Calu3 (cell line): ENCODE measurements at regions not wholly inside any gene's neighbourhood (a gene's known extent, or its start where the extent isn't known, plus 50 kb on each side); places are given as distances from the start of the nearest gene placed in this dataset.
"Not testable (repeated sequence)": the region's sequence is repeated elsewhere in the genome, so short reads cannot be mapped to it uniquely, and the experiment has no call there.

ENCODE experiments used
- BruUV-seq: library from RNA; stranded (reverse); fragments of 400-500 nt; replicated peaks from 2 replicates; lab custom pipeline; 2021; lab: Mats Ljungman, UMichigan
- CTCF ChIA-PET: fragments of 300-600 bp; sonication (Branson Sonifier 250); formaldehyde crosslinking; loops from one replicate; lab custom pipeline; 2022; ENCODE audit warnings: antibody characterized with exemption; lab: Charles Lee
- DNase-seq: peaks from one replicate; pipeline ENCODE4 v3.0.0; 2022
- H3K27ac Mint-ChIP-seq: one replicate; pipeline ENCODE4 v1.8.0; 2022; ENCODE audit warnings: mixed read lengths; ENCODE audit not compliant: unreplicated experiment
- H3K27me3 Mint-ChIP-seq: one replicate; pipeline ENCODE4 v1.8.0; 2022; ENCODE audit warnings: mixed read lengths; ENCODE audit not compliant: unreplicated experiment
- H3K36me3 Mint-ChIP-seq: one replicate; pipeline ENCODE4 v1.8.0; 2022; ENCODE audit warnings: mild to moderate bottlenecking, moderate library complexity, mixed read lengths; ENCODE audit not compliant: insufficient read depth, unreplicated experiment
- H3K4me1 Mint-ChIP-seq: one replicate; pipeline ENCODE4 v1.8.0; 2022; ENCODE audit warnings: mild to moderate bottlenecking, low read depth, mixed read lengths; ENCODE audit not compliant: unreplicated experiment
- H3K4me3 Mint-ChIP-seq: one replicate; pipeline ENCODE4 v1.8.0; 2022; ENCODE audit warnings: mild to moderate bottlenecking, low read depth, moderate library complexity, mixed read lengths; ENCODE audit not compliant: unreplicated experiment
- H3K9me3 Mint-ChIP-seq: one replicate; pipeline ENCODE4 v1.8.0; 2022; ENCODE audit warnings: low read depth, mixed read lengths; ENCODE audit not compliant: unreplicated experiment
- intact Hi-C: fragments of 100-400 bp; cut with micrococcal nuclease; formaldehyde crosslinking; loops from one replicate; pipeline ENCODE4 v1.10.0; 2022; ENCODE audit not compliant: unreplicated experiment
- TF ChIP-seq, protein P1 (sequence below): fragments of 200-600 bp; IDR thresholded peaks from one replicate; pipeline ENCODE4 v1.8.0; 2022; ENCODE audit warnings: antibody characterized with exemption; ENCODE audit not compliant: unreplicated experiment

- H3K4me1 Mint-ChIP-seq, result peaks cover 28% of the 10 kb centered on the region
These were observed 700.5 kb downstream of the COL12A1 start for GRCh38 chr6:74505391-74505790.

DNA sequence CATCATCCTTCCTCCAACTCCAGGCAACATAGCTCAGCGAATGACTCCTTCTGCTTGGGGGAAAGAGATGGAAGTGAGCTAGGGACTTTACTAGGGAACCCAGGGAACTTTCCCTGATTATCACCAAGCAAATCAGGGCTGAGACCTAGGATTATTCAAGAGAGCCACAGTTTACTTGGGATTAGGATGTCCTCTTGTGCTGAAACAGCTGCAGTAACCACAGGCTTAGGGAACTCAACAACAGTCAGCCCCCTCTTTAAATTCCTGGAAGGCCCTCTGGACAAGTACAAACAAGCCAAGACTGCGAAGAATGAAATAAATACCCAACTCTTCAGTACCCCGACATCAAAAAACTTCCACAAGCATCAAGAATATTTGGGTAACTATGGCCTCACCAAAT, 700.9 kb downstream of the COL12A1 start:
- no peak overlapping the region for H3K27ac Mint-ChIP-seq
- CTCF ChIA-PET, result no interaction called here
- H3K36me3 Mint-ChIP-seq, result peaks cover 6% of the 10 kb centered on the region
- H3K4me3 Mint-ChIP-seq, result no peak overlapping the region
- TF ChIP-seq, protein P1, sequence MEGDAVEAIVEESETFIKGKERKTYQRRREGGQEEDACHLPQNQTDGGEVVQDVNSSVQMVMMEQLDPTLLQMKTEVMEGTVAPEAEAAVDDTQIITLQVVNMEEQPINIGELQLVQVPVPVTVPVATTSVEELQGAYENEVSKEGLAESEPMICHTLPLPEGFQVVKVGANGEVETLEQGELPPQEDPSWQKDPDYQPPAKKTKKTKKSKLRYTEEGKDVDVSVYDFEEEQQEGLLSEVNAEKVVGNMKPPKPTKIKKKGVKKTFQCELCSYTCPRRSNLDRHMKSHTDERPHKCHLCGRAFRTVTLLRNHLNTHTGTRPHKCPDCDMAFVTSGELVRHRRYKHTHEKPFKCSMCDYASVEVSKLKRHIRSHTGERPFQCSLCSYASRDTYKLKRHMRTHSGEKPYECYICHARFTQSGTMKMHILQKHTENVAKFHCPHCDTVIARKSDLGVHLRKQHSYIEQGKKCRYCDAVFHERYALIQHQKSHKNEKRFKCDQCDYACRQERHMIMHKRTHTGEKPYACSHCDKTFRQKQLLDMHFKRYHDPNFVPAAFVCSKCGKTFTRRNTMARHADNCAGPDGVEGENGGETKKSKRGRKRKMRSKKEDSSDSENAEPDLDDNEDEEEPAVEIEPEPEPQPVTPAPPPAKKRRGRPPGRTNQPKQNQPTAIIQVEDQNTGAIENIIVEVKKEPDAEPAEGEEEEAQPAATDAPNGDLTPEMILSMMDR, result no peak
- DNase-seq, result no peak
- peaks cover 14% of the 10 kb centered on the region for H3K9me3 Mint-ChIP-seq
- BruUV-seq, result no TSS peak
- intact Hi-C loops, result no loop called here
- no peaks in the 10 kb centered on the region for H3K27me3 Mint-ChIP-seq
- peaks cover 25% of the 10 kb centered on the region for H3K4me1 Mint-ChIP-seq

More at GRCh38 chr6:74505391-74505790, 700.5 kb downstream of the COL12A1 start:
- Mint-ChIP-seq H3K9me3 (peaks cover 14% of the 10 kb centered on the region), H3K27ac (no peak overlapping the region), H3K36me3 (peaks cover 6% of the 10 kb centered on the region), H3K4me3 (no peak overlapping the region), H3K27me3 (no peaks in the 10 kb centered on the region)
- no peak for DNase-seq
- CTCF ChIA-PET, result no interaction called here
- no TSS peak for BruUV-seq
- TF ChIP-seq, protein P1, result no peak
- intact Hi-C loops, result no loop called here

GRCh38 chr6:74492587-74492986, 713.3 kb downstream of the COL12A1 start:
- BruUV-seq, result no TSS peak
- no peak overlapping the region for H3K27ac Mint-ChIP-seq
- DNase-seq, result no peak
- TF ChIP-seq, protein P1, result no peak
- H3K9me3 Mint-ChIP-seq, result no peaks in the 10 kb centered on the region
- CTCF ChIA-PET, result no interaction called here
- no peaks in the 10 kb centered on the region for H3K27me3 Mint-ChIP-seq
- intact Hi-C loops, result no loop called here
- no peak overlapping the region for H3K4me3 Mint-ChIP-seq
- H3K4me1 Mint-ChIP-seq, result peaks cover 10% of the 10 kb centered on the region
- no peaks in the 10 kb centered on the region for H3K36me3 Mint-ChIP-seq

DNA sequence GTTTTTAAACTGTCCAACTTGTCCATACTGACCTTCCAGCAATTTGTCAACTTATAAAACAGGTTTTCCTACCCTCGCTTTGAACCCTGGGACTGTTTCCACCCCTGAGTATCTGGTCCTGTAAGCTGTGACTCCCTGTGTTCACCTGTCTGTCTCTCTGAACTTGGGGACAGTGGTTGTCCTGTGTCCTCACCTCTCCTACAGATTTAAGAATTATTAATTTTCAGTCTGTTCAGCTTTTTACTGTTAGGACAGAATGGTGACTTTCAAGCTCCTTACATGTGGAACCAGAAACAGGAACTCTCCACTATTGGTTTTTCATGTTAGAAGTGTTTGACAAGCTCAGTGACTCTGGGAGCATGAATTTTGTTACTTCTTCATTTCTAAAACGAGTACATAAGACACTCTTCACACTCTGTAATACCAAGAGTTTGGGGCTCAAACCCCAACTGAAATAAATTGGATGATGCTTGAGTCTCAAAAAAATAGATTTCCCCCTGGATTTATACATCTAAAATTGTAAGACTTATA, 713.9 kb downstream of the COL12A1 start:
- CTCF ChIA-PET, result no interaction called here
- Mint-ChIP-seq H3K4me3 (no peak overlapping the region), H3K4me1 (peaks cover 10% of the 10 kb centered on the region), H3K9me3 (peaks cover under 1% of the 10 kb centered on the region), H3K27ac (no peak overlapping the region), H3K36me3 (no peaks in the 10 kb centered on the region), H3K27me3 (no peaks in the 10 kb centered on the region)
- intact Hi-C loops, result no loop called here
- DNase-seq, result no peak
- no TSS peak for BruUV-seq
- TF ChIP-seq, protein P1, result no peak

DNA sequence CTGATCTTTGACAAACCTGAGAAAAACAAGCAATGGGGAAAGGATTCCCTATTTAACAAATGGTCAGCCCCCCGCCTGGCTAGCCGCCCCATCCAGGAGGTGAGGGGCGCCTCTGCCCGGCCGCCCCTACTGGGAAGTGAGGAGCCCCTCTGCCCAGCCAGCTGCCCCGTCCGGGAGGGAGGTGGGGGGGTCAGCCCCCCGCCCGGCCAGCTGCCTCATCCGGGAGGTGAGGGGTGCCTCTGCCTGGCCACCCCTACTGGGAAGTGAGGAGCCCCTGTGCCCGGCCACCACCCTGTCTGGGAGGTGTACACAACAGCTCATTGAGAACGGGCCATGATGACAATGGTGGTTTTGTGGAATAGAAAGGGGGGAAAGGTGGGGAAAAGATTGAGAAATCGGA, 717.1 kb downstream of the COL12A1 start:
- H3K36me3 Mint-ChIP-seq, H3K4me3 Mint-ChIP-seq, H3K27me3 Mint-ChIP-seq, DNase-seq, CTCF ChIA-PET, BruUV-seq, H3K27ac Mint-ChIP-seq, H3K4me1 Mint-ChIP-seq, intact Hi-C loops, H3K9me3 Mint-ChIP-seq: not testable (repeated sequence)
